GM12875 (cell line): ENCODE measurements at regions not wholly inside any gene's neighbourhood (a gene's known extent, or its start where the extent isn't known, plus 50 kb on each side); places are given as distances from the start of the nearest gene placed in this dataset.

Experiments used
- H3K4me3 ChIP-seq: one replicate; pipeline ENCODE4 v1.5.1; 2011; ENCODE audit warnings: low read depth, low read length, control low read depth
- TF ChIP-seq, protein P1 (sequence below): IDR thresholded peaks from 2 replicates; pipeline ENCODE4 v1.5.1; 2011; ENCODE audit warnings: low read depth, mild to moderate bottlenecking, control low read depth, inconsistent platforms, low read length, moderate library complexity, borderline replicate concordance; ENCODE audit not compliant: insufficient read depth

GRCh38 chrX:69253821-69254220, 88.6 kb upstream of the PJA1 start:
- TF ChIP-seq, protein P1, sequence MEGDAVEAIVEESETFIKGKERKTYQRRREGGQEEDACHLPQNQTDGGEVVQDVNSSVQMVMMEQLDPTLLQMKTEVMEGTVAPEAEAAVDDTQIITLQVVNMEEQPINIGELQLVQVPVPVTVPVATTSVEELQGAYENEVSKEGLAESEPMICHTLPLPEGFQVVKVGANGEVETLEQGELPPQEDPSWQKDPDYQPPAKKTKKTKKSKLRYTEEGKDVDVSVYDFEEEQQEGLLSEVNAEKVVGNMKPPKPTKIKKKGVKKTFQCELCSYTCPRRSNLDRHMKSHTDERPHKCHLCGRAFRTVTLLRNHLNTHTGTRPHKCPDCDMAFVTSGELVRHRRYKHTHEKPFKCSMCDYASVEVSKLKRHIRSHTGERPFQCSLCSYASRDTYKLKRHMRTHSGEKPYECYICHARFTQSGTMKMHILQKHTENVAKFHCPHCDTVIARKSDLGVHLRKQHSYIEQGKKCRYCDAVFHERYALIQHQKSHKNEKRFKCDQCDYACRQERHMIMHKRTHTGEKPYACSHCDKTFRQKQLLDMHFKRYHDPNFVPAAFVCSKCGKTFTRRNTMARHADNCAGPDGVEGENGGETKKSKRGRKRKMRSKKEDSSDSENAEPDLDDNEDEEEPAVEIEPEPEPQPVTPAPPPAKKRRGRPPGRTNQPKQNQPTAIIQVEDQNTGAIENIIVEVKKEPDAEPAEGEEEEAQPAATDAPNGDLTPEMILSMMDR: no peak
- H3K4me3 ChIP-seq: no peak overlapping the region

GRCh38 chrX:69243276-69243675, 78.0 kb upstream of the PJA1 start:
- TF ChIP-seq, protein P1: no peak
- H3K4me3 ChIP-seq: no peak overlapping the region

DNA sequence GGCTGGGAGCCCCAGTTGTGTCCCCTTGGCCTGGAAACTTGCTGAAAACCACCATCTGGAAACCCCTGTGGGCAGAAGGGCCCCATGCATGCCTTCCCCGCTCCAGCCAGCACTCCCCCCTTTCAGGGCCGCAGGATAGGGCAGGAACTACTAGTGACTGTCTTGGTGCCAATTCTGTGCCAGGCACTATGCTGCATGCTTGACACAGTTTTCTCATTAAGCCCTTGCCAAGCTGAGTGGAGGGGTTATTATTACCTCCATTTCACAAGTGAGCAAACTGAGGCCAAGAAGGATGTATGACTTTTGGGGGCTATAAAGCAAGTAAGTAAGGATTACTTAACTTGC, 73.6 kb upstream of the PJA1 start:
- TF ChIP-seq, protein P1: no peak
- H3K4me3 ChIP-seq: no peak overlapping the region

DNA sequence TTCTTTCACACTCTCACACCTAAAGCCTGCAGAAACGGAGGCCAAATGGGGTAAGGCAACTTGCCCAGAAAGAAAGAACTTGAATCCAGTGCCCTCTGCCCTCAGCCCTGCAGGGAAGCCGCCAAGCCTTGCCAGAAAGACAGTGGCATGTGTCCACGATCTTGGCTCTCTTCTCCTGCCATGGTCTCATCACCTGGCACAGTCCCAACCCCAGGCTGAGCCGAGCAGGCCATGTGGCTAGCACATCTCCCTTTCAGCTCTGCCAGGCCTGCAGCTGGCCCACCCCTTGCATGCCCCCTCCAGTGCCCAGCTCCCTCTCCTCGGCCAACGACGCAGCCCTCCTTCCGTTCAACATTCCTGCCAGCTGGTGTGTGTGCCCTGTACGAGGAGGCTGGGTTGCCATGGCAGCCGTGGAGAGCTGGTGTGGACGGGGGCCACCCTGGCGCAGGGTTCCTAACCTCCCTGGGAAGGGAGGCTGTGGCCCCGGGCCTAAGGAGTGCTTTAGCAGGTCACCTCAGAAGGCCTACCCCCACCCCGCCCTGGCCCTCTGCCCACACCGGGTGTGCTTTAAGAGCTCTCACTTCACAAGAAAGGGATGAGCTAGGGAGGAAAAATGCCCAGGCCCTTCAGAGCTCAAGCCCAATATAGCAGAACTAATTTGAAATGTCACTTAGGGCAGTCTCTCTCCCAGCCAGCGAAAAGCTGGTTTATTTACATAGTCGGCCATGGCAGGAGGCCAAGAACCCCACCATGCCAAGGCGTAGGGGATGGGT, 73.0 kb upstream of the PJA1 start:
- TF ChIP-seq, protein P1: no peak
- H3K4me3 ChIP-seq: no peak overlapping the region

DNA sequence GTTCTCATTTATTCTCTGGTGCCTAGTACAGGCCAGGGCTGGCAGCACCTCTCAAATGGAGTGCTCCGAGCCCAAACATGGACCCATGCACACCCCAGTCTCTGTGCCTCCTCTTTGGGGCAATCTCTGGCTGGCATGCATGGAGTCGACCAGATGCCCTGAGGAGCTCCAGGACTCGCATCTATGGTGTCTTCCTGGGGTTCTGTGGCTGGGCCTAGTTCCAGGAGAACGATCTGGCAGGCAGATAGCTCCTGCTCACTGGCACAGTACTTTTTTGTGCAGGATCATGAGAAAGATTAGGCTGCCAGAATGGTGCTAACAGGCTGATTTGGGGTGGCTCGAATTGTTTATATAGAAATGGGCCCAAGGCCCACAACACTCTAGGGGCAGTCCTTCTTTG, 72.0 kb upstream of the PJA1 start:
- TF ChIP-seq, protein P1: no peak
- H3K4me3 ChIP-seq: no peak overlapping the region

- no peak overlapping the region for H3K4me3 ChIP-seq
- TF ChIP-seq, protein P1: no peak
Observed at GRCh38 chrX:69236641-69237040, 71.4 kb upstream of the PJA1 start.

- TF ChIP-seq, protein P1: no peak
- no peak overlapping the region for H3K4me3 ChIP-seq
Observed at GRCh38 chrX:69234624-69235023, 69.4 kb upstream of the PJA1 start.
